ENCODE measurements at regions not wholly inside any gene's neighbourhood (a gene's known extent, or its start where the extent isn't known, plus 50 kb on each side); places are given as distances from the start of the nearest gene placed in this dataset.
"Not testable (repeated sequence)": the region's sequence is repeated elsewhere in the genome, so short reads cannot be mapped to it uniquely, and the experiment has no call there.

- Mint-ChIP-seq H3K4me3 (no peak overlapping the region), H3K9me3 (no peaks in the 10 kb centered on the region), H3K36me3 (no peaks in the 10 kb centered on the region), H3K27me3 (no peaks in the 10 kb centered on the region), H3K4me1 (no peaks in the 10 kb centered on the region), H3K27ac (no peak overlapping the region)
- ATAC-seq (ENCODE audit: low read depth) (no peak), DNase-seq (ENCODE audit: low spot score in 2 of 2) (no peak)
Measured at GRCh38 chr4:144423930-144424329, 222.0 kb upstream of the HHIP start.

DNA sequence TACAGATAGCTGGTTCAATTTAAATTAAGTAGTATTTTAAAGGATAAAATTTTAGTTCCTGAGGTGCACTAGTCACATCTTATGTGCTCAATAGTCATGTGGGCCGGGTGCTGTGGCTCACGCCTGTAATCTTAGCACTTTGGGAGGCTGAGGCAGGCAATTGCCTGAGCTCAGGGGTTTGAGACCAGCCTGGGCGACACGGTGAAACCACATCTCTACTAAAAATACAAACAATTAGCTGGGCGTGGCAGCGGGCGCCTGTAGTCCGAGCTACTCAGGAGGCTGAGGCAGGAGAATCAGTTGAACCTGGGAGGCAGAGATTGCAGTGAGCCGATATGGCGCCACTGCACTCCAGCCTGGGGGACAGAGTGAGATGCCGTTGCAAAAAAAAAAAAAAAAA is 219.9 kb upstream of the HHIP start:
- ATAC-seq (ENCODE audit: low read depth); H3K27me3 Mint-ChIP-seq: not testable (repeated sequence)

GRCh38 chr4:144442713-144443112 is 203.2 kb upstream of the HHIP start:
- peaks cover 8% of the 10 kb centered on the region for H3K9me3 Mint-ChIP-seq
- ATAC-seq (ENCODE audit: low read depth) (no peak), DNase-seq (ENCODE audit: low spot score in 2 of 2) (no peak)
- no peaks in the 10 kb centered on the region for H3K36me3 Mint-ChIP-seq
- H3K27me3 Mint-ChIP-seq: no peaks in the 10 kb centered on the region
- H3K4me1 Mint-ChIP-seq: no peaks in the 10 kb centered on the region
- H3K4me3 Mint-ChIP-seq: no peak overlapping the region
- no peak overlapping the region for H3K27ac Mint-ChIP-seq

More for the DNA sequence above, 219.9 kb upstream of the HHIP start:
- H3K36me3 Mint-ChIP-seq; H3K4me1 Mint-ChIP-seq; H3K9me3 Mint-ChIP-seq; DNase-seq (ENCODE audit: low spot score in 2 of 2); H3K4me3 Mint-ChIP-seq; H3K27ac Mint-ChIP-seq: not testable (repeated sequence)

DNA sequence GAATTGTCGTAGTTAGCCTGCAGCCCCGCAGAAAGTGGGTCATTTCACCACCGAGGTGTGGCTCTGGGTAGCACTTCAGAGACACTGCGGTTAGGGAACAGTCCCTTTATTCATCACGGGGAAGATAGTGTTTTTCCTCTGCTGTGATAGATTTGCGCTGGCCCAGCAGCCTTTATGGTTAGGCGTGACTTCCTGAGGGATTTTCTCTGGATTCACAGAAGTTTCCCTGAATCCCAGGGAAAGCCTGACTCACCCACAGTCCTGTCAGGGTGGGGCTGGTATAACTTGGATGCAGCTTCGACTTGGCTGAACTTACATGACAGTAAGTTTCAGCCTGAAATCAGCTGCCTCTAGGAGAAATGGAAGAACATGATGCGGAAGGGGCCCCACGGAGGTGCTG is 196.3 kb upstream of the HHIP start:
- no peak overlapping the region for H3K27ac Mint-ChIP-seq
- no peak overlapping the region for H3K4me3 Mint-ChIP-seq
- H3K4me1 Mint-ChIP-seq: no peaks in the 10 kb centered on the region
- H3K9me3 Mint-ChIP-seq: peaks cover 1% of the 10 kb centered on the region
- H3K36me3 Mint-ChIP-seq: no peaks in the 10 kb centered on the region
- DNase-seq (ENCODE audit: low spot score in 2 of 2) (no peak), ATAC-seq (ENCODE audit: low read depth) (no peak)
- no peaks in the 10 kb centered on the region for H3K27me3 Mint-ChIP-seq

DNA sequence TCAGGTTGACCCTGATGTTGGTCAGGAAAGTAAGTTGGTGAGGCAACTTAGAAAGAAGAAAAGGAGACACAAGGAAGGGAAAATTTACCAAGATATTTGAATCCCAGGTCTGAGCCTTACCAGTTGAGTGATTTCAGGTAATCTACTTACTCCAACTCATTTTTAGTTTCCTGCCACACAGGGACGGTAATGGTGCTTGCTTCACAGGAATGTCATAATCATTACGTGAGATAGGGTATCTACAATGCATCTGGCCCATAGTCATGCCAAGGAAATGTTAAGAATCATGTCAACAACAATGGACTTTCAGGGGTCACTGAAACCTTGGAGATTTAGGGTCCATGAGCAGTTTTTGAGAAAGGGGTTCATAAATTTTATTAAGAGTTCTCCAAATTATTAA is 195.4 kb upstream of the HHIP start:
- H3K27me3 Mint-ChIP-seq: no peaks in the 10 kb centered on the region
- H3K9me3 Mint-ChIP-seq: peaks cover 1% of the 10 kb centered on the region
- ATAC-seq (ENCODE audit: low read depth) (no peak), DNase-seq (ENCODE audit: low spot score in 2 of 2) (no peak)
- no peak overlapping the region for H3K4me3 Mint-ChIP-seq
- H3K36me3 Mint-ChIP-seq: no peaks in the 10 kb centered on the region
- H3K27ac Mint-ChIP-seq: no peak overlapping the region
- H3K4me1 Mint-ChIP-seq: no peaks in the 10 kb centered on the region

DNA sequence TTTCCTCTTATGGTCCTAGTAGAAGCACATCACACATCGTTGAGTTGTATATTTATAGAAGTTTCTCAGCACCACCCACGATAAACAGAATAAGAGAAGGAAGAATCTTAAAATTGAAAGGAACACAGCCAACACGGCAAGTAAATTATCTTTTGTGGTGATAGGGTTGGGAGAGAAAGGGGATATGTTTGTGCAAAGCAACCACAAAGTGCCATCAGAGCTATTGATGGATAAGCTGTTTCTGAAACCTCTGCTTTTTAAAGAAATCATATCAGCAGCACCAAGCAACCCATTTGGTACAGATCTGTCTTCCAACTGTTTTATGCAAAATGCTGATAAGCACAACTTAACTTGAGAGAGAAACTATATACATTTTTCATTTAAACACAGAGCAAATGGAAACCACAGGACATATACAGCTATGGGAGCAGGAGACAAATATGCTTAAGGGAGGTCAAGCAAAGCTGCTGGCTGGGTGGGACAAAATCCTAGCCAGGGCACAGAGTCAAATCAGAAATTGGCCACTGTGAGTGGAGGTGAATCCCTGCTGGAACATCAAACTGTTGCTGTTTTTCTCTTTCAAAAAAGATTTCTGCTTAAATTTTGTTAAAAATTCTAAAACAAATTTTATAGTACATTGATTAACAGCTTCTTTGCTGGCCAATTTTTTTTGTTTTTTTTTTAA is 194.0 kb upstream of the HHIP start:
- Mint-ChIP-seq H3K4me1 (no peaks in the 10 kb centered on the region), H3K36me3 (no peaks in the 10 kb centered on the region), H3K4me3 (no peak overlapping the region), H3K27ac (no peak overlapping the region), H3K9me3 (no peaks in the 10 kb centered on the region), H3K27me3 (no peaks in the 10 kb centered on the region)
- ATAC-seq (ENCODE audit: low read depth) (no peak), DNase-seq (ENCODE audit: low spot score in 2 of 2) (no peak)

DNA sequence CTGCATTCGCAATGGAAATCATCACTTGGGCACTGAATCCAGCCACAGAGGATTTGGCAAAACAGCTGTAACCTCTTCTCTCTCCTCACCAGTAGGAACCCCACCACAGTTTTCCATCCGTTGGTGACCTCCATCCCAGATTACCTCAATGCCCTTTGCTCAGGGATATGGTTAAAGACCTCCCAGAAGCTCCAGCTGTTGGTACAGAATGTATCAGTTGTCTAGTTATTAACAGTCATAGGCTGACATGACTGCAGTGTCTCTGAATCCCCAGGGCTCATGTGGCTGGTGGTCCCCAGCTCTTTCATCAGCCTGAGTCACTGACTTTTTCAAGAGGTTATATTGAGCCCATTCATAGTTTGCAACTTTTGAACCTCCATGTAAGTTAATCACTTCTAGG is 189.8 kb upstream of the HHIP start:
- H3K4me1 Mint-ChIP-seq: no peaks in the 10 kb centered on the region
- ATAC-seq (ENCODE audit: low read depth): no peak
- no peaks in the 10 kb centered on the region for H3K36me3 Mint-ChIP-seq
- peaks cover 1% of the 10 kb centered on the region for H3K27me3 Mint-ChIP-seq
- no peak overlapping the region for H3K27ac Mint-ChIP-seq
- H3K4me3 Mint-ChIP-seq: no peak overlapping the region
- DNase-seq (ENCODE audit: low spot score in 2 of 2): no peak
- H3K9me3 Mint-ChIP-seq: no peaks in the 10 kb centered on the region

DNA sequence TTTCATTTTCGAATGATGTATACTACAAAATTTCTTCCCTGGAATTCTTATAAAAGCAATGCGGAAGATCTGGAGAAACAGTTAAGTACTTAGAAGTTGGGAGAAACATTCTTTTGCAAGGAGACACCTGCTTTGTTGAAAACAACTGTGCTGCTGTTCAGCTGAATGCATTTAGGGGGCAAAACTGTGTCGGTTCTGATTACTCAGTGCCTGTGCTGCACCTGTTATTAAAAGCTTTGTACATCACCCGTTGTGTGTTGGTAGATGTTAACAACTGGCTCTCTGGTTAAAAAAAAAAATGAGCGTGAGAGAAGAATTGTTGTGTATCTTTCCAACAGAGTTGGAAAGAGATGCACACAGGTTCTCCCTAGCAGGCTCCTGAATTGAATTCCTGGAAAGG is 184.1 kb upstream of the HHIP start:
- no peak overlapping the region for H3K27ac Mint-ChIP-seq
- ATAC-seq (ENCODE audit: low read depth) (no peak), DNase-seq (ENCODE audit: low spot score in 2 of 2) (no peak)
- H3K4me1 Mint-ChIP-seq: no peaks in the 10 kb centered on the region
- H3K4me3 Mint-ChIP-seq: no peak overlapping the region
- H3K9me3 Mint-ChIP-seq: no peaks in the 10 kb centered on the region
- H3K36me3 Mint-ChIP-seq: no peaks in the 10 kb centered on the region
- H3K27me3 Mint-ChIP-seq: peaks cover 1% of the 10 kb centered on the region

GRCh38 chr4:144463236-144463635 is 182.7 kb upstream of the HHIP start:
- Mint-ChIP-seq H3K27me3 (no peaks in the 10 kb centered on the region), H3K4me3 (no peak overlapping the region), H3K27ac (no peak overlapping the region), H3K9me3 (no peaks in the 10 kb centered on the region), H3K4me1 (no peaks in the 10 kb centered on the region), H3K36me3 (no peaks in the 10 kb centered on the region)
- no peak for ATAC-seq (ENCODE audit: low read depth)
- DNase-seq (ENCODE audit: low spot score in 2 of 2): no peak

GRCh38 chr4:144463896-144464295 is 182.1 kb upstream of the HHIP start:
- H3K27ac Mint-ChIP-seq: no peak overlapping the region
- no peaks in the 10 kb centered on the region for H3K9me3 Mint-ChIP-seq
- no peak for DNase-seq (ENCODE audit: low spot score in 2 of 2)
- no peak overlapping the region for H3K4me3 Mint-ChIP-seq
- H3K4me1 Mint-ChIP-seq: no peaks in the 10 kb centered on the region
- ATAC-seq (ENCODE audit: low read depth): no peak
- H3K36me3 Mint-ChIP-seq: no peaks in the 10 kb centered on the region
- no peaks in the 10 kb centered on the region for H3K27me3 Mint-ChIP-seq

- DNase-seq (ENCODE audit: low spot score in 2 of 2): no peak
- no peaks in the 10 kb centered on the region for H3K36me3 Mint-ChIP-seq
- ATAC-seq (ENCODE audit: low read depth): no peak
- H3K9me3 Mint-ChIP-seq: no peaks in the 10 kb centered on the region
- no peaks in the 10 kb centered on the region for H3K4me1 Mint-ChIP-seq
- H3K4me3 Mint-ChIP-seq: no peak overlapping the region
- no peak overlapping the region for H3K27ac Mint-ChIP-seq
- H3K27me3 Mint-ChIP-seq: no peaks in the 10 kb centered on the region
Measured at GRCh38 chr4:144465546-144465945, 180.4 kb upstream of the HHIP start.

DNA sequence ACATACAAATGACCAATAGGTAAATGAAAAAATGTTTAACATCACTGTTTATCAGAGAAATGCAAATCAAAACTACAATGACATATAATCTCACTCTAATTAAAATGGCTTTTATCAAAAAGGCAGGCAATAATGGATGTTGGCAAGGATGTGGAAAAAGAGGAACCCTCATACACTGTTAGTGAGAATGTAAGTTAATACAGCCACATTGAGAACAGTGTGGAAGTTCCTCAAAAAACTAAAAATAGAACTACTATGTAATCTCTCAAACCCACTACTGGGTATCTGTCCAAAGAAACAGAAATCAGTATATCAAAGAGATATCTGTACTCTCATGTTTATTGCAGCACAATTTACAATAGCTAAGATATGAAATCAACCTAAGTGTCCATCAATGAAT is 165.9 kb upstream of the HHIP start:
- ATAC-seq (ENCODE audit: low read depth) (no peak), DNase-seq (ENCODE audit: low spot score in 2 of 2) (no peak)
- Mint-ChIP-seq H3K36me3 (no peaks in the 10 kb centered on the region), H3K4me3 (no peak overlapping the region), H3K27me3 (no peaks in the 10 kb centered on the region), H3K4me1 (no peaks in the 10 kb centered on the region), H3K9me3 (peaks cover 10% of the 10 kb centered on the region), H3K27ac (no peak overlapping the region)

- H3K4me1 Mint-ChIP-seq: no peaks in the 10 kb centered on the region
- no peak for ATAC-seq (ENCODE audit: low read depth)
- no peaks in the 10 kb centered on the region for H3K27me3 Mint-ChIP-seq
- no peak overlapping the region for H3K4me3 Mint-ChIP-seq
- DNase-seq (ENCODE audit: low spot score in 2 of 2): no peak
- H3K27ac Mint-ChIP-seq: no peak overlapping the region
- peaks cover 4% of the 10 kb centered on the region for H3K9me3 Mint-ChIP-seq
- H3K36me3 Mint-ChIP-seq: no peaks in the 10 kb centered on the region
Measured at GRCh38 chr4:144489831-144490230, 156.1 kb upstream of the HHIP start.

GRCh38 chr4:144494280-144494679 is 151.7 kb upstream of the HHIP start:
- Mint-ChIP-seq H3K4me3 (no peak overlapping the region), H3K36me3 (no peaks in the 10 kb centered on the region), H3K27me3 (no peaks in the 10 kb centered on the region), H3K4me1 (no peaks in the 10 kb centered on the region), H3K9me3 (peaks cover 2% of the 10 kb centered on the region), H3K27ac (no peak overlapping the region)
- ATAC-seq (ENCODE audit: low read depth): no peak
- no peak for DNase-seq (ENCODE audit: low spot score in 2 of 2)

- Mint-ChIP-seq H3K9me3 (peaks cover 2% of the 10 kb centered on the region), H3K27ac (no peak overlapping the region), H3K36me3 (no peaks in the 10 kb centered on the region), H3K27me3 (no peaks in the 10 kb centered on the region), H3K4me3 (no peak overlapping the region), H3K4me1 (no peaks in the 10 kb centered on the region)
- DNase-seq (ENCODE audit: low spot score in 2 of 2) (no peak), ATAC-seq (ENCODE audit: low read depth) (no peak)
Measured at GRCh38 chr4:144495944-144496343, 150.0 kb upstream of the HHIP start.
